ENCODE measurements at regions not wholly inside any gene's neighbourhood (a gene's known extent, or its start where the extent isn't known, plus 50 kb on each side); places are given as distances from the start of the nearest gene placed in this dataset.

DNA sequence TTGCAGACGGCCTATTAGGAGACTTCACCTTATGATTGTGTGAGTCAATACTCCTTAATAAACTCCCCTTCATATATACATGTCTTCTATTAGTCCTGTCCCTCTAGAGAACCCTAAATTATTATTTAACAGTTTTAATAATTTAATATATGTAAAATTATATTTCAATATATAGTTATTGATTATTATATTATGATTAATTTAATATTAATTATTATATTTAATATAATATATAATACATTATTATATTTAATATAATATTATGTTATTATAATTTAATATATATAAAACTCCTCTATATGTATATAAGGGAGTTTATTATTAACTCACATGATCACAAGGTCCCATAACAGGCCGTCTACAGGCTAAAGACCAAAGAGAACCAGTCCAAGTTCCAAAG, 533.2 kb downstream of the ARAP2 start:
- TF ChIP-seq CTCF (IDR thresholded peaks at IDR 0.05) (no peak), POLR2A (IDR thresholded peaks at IDR 0.05; ENCODE audit: low read length) (no peak), BHLHE40 (IDR thresholded peaks at IDR 0.05; ENCODE audit: low read depth, low read length) (no peak), RAD21 (conservative IDR thresholded peaks at IDR 0.05 in 1 of 2, IDR thresholded peaks at IDR 0.05 in 1 of 2) (no peak), CHD4 (IDR thresholded peaks at IDR 0.05; ENCODE audit: borderline replicate concordance) (no peak), MAX (IDR thresholded peaks at IDR 0.05) (no peak)
